GM23338 (cell line): ENCODE measurements at regions not wholly inside any gene's neighbourhood (a gene's known extent, or its start where the extent isn't known, plus 50 kb on each side); places are given as distances from the start of the nearest gene placed in this dataset.

Experiments used
- CREB1 ChIP-seq: fragments of 250-450 bp; sonication (Bioruptor Pico); IDR thresholded peaks from 2 replicates; pipeline ENCODE4 v1.5.0; 2020; ENCODE audit warnings: low read depth, mild to moderate bottlenecking, moderate library complexity
- EZH2 ChIP-seq: fragments of 200-600 bp; sonication (generic); IDR thresholded peaks from one replicate; pipeline ENCODE4 v1.8.0; 2017; ENCODE audit warnings: antibody characterized with exemption, mild to moderate bottlenecking, low read depth; ENCODE audit not compliant: unreplicated experiment
- EZH2phosphoT487 ChIP-seq: fragments of 200-600 bp; sonication (generic); IDR thresholded peaks from one replicate; pipeline ENCODE4 v1.8.1; 2018; ENCODE audit warnings: antibody characterized with exemption; ENCODE audit not compliant: unreplicated experiment
- JUNB ChIP-seq: IDR thresholded peaks from one replicate; pipeline ENCODE4 v1.6.1; 2016; ENCODE audit warnings: antibody characterized with exemption; ENCODE audit not compliant: unreplicated experiment
- NANOG ChIP-seq: IDR thresholded peaks from 2 replicates; pipeline ENCODE4 v1.6.1; 2016; ENCODE audit warnings: antibody characterized with exemption, borderline replicate concordance
- POLR2AphosphoS5 ChIP-seq: IDR thresholded peaks from 2 replicates; pipeline ENCODE4 v1.6.1; 2016; ENCODE audit warnings: antibody characterized with exemption, low read depth
- STAT1 ChIP-seq: IDR thresholded peaks from one replicate; pipeline ENCODE4 v1.6.1; 2016; ENCODE audit warnings: antibody characterized with exemption; ENCODE audit not compliant: unreplicated experiment
- TF ChIP-seq, protein P1 (sequence below), 2 experiments: fragments of 200-600 bp in 1 of 2; sonication (generic) in 1 of 2; conservative IDR thresholded peaks; 2 replicates each; pipeline versions ENCODE4 v1.5.1 to v1.6.1; 2016 to 2017; ENCODE audit warnings: antibody characterized with exemption in 2 of 2, low read depth in 2 of 2, mild to moderate bottlenecking in 2 of 2, moderate library complexity in 1 of 2
- TF ChIP-seq, protein P2 (sequence below): IDR thresholded peaks from 2 replicates; pipeline ENCODE4 v1.6.1; 2016; ENCODE audit warnings: antibody characterized with exemption
- TF ChIP-seq, protein P3 (sequence below): IDR thresholded peaks from one replicate; pipeline ENCODE4 v1.6.1; 2018; ENCODE audit warnings: antibody characterized with exemption; ENCODE audit not compliant: unreplicated experiment

DNA sequence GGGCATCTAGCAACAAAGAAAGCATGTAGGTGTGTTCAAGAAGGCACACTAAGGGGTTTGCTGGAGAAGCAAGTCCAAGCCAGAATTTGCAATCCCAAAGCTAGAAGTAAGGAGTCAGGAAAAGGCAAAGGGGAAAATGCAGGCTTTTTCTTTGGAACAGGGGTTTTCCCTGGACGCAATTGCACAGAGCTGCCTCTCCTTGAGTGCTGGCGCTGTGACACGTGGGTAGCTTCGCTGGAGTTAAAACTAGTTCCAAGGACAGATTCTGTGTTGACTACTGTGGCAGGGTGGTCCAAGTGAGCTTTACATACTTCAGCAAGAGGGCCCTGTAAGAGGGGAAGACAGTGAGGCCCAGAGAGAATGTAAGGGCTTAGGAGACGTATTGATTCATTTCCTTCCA, 277.1 kb downstream of the ADGRA3 start:
- TF ChIP-seq, protein P1, sequence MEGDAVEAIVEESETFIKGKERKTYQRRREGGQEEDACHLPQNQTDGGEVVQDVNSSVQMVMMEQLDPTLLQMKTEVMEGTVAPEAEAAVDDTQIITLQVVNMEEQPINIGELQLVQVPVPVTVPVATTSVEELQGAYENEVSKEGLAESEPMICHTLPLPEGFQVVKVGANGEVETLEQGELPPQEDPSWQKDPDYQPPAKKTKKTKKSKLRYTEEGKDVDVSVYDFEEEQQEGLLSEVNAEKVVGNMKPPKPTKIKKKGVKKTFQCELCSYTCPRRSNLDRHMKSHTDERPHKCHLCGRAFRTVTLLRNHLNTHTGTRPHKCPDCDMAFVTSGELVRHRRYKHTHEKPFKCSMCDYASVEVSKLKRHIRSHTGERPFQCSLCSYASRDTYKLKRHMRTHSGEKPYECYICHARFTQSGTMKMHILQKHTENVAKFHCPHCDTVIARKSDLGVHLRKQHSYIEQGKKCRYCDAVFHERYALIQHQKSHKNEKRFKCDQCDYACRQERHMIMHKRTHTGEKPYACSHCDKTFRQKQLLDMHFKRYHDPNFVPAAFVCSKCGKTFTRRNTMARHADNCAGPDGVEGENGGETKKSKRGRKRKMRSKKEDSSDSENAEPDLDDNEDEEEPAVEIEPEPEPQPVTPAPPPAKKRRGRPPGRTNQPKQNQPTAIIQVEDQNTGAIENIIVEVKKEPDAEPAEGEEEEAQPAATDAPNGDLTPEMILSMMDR (conservative IDR thresholded peaks at IDR 0.05; ENCODE audit: low read depth in 2 of 2), result peak; percentile 57 to 59
- TF ChIP-seq EZH2 (no peak), JUNB (no peak), EZH2phosphoT487 (no peak), NANOG (no peak), POLR2AphosphoS5 (no peak), STAT1 (no peak), CREB1 (no peak)
- TF ChIP-seq, protein P2, sequence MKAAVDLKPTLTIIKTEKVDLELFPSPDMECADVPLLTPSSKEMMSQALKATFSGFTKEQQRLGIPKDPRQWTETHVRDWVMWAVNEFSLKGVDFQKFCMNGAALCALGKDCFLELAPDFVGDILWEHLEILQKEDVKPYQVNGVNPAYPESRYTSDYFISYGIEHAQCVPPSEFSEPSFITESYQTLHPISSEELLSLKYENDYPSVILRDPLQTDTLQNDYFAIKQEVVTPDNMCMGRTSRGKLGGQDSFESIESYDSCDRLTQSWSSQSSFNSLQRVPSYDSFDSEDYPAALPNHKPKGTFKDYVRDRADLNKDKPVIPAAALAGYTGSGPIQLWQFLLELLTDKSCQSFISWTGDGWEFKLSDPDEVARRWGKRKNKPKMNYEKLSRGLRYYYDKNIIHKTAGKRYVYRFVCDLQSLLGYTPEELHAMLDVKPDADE, result no peak
- TF ChIP-seq, protein P3, sequence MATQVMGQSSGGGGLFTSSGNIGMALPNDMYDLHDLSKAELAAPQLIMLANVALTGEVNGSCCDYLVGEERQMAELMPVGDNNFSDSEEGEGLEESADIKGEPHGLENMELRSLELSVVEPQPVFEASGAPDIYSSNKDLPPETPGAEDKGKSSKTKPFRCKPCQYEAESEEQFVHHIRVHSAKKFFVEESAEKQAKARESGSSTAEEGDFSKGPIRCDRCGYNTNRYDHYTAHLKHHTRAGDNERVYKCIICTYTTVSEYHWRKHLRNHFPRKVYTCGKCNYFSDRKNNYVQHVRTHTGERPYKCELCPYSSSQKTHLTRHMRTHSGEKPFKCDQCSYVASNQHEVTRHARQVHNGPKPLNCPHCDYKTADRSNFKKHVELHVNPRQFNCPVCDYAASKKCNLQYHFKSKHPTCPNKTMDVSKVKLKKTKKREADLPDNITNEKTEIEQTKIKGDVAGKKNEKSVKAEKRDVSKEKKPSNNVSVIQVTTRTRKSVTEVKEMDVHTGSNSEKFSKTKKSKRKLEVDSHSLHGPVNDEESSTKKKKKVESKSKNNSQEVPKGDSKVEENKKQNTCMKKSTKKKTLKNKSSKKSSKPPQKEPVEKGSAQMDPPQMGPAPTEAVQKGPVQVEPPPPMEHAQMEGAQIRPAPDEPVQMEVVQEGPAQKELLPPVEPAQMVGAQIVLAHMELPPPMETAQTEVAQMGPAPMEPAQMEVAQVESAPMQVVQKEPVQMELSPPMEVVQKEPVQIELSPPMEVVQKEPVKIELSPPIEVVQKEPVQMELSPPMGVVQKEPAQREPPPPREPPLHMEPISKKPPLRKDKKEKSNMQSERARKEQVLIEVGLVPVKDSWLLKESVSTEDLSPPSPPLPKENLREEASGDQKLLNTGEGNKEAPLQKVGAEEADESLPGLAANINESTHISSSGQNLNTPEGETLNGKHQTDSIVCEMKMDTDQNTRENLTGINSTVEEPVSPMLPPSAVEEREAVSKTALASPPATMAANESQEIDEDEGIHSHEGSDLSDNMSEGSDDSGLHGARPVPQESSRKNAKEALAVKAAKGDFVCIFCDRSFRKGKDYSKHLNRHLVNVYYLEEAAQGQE, result no peak
